IMR-90 (cell line): ENCODE measurements at regions not wholly inside any gene's neighbourhood (a gene's known extent, or its start where the extent isn't known, plus 50 kb on each side); places are given as distances from the start of the nearest gene placed in this dataset.
"Not testable (repeated sequence)": the region's sequence is repeated elsewhere in the genome, so short reads cannot be mapped to it uniquely, and the experiment has no call there.

Experiments
- CEBPB ChIP-seq: IDR thresholded peaks from 2 replicates; pipeline ENCODE4 v1.6.1; 2012; ENCODE audit warnings: low read depth, low read length, improper control_type of control experiment
- CTCF ChIP-seq: conservative IDR thresholded peaks from 2 replicates; pipeline ENCODE4 v1.5.1; 2012; ENCODE audit warnings: mild to moderate bottlenecking, low read depth, low read length, improper control_type of control experiment
- FOS ChIP-seq: fragments of 150-350 bp; IDR thresholded peaks from 2 replicates; pipeline ENCODE4 v1.6.1; 2016; ENCODE audit warnings: low read depth, low read length
- MAFK ChIP-seq: IDR thresholded peaks from 2 replicates; pipeline ENCODE4 v1.6.1; 2012; ENCODE audit warnings: low read depth, low read length, improper control_type of control experiment
- MXI1 ChIP-seq: IDR thresholded peaks from 2 replicates; pipeline ENCODE4 v1.6.1; 2012; ENCODE audit warnings: low read depth, mild to moderate bottlenecking, low read length, moderate library complexity, borderline replicate concordance
- POLR2A ChIP-seq: IDR thresholded peaks from 2 replicates; pipeline ENCODE4 v1.6.1; 2012; ENCODE audit warnings: mild to moderate bottlenecking, low read depth, low read length
- RAD21 ChIP-seq: IDR thresholded peaks from 2 replicates; pipeline ENCODE4 v1.6.1; 2012; ENCODE audit warnings: low read length, improper control_type of control experiment
- RFX5 ChIP-seq: IDR thresholded peaks from 2 replicates; pipeline ENCODE4 v1.8.0; 2012; ENCODE audit warnings: low read depth, mild to moderate bottlenecking, low read length, moderate library complexity
- TF ChIP-seq, protein P1 (sequence below): fragments of 150-350 bp; IDR thresholded peaks from 2 replicates; pipeline ENCODE4 v1.6.1; 2017; ENCODE audit warnings: mild to moderate bottlenecking, antibody characterized with exemption, low read length, low read depth

DNA sequence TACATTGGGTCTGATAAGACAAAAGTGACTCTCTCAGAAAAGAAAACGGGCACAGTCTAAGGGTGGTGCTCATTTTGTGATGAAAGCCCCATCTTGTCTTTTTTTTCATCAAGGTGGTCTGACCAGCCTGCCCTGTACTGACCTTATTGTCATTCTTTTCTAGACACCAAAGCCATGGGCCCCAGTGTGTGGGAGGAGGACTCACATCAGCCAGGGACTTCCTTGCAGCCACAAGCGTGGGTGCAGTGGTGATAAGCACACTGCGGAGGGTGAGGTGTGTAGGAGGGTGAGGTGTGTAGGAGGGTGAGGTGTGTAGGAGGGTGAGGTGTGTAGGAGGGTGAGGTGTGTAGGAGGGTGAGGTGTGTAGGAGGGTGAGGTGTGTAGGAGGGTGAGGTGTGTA lies 145.2 kb downstream of the DLL1 start:
- not testable (repeated sequence) for TF ChIP-seq CEBPB, CTCF, MXI1, RAD21, FOS, POLR2A, MAFK, RFX5
- TF ChIP-seq, protein P1, sequence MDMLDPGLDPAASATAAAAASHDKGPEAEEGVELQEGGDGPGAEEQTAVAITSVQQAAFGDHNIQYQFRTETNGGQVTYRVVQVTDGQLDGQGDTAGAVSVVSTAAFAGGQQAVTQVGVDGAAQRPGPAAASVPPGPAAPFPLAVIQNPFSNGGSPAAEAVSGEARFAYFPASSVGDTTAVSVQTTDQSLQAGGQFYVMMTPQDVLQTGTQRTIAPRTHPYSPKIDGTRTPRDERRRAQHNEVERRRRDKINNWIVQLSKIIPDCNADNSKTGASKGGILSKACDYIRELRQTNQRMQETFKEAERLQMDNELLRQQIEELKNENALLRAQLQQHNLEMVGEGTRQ: not testable (repeated sequence)
